ENCODE measurements at regions not wholly inside any gene's neighbourhood (a gene's known extent, or its start where the extent isn't known, plus 50 kb on each side); places are given as distances from the start of the nearest gene placed in this dataset.

- no peak for TF ChIP-seq EP300 (IDR thresholded peaks at IDR 0.05)
- TF ChIP-seq, protein P1, sequence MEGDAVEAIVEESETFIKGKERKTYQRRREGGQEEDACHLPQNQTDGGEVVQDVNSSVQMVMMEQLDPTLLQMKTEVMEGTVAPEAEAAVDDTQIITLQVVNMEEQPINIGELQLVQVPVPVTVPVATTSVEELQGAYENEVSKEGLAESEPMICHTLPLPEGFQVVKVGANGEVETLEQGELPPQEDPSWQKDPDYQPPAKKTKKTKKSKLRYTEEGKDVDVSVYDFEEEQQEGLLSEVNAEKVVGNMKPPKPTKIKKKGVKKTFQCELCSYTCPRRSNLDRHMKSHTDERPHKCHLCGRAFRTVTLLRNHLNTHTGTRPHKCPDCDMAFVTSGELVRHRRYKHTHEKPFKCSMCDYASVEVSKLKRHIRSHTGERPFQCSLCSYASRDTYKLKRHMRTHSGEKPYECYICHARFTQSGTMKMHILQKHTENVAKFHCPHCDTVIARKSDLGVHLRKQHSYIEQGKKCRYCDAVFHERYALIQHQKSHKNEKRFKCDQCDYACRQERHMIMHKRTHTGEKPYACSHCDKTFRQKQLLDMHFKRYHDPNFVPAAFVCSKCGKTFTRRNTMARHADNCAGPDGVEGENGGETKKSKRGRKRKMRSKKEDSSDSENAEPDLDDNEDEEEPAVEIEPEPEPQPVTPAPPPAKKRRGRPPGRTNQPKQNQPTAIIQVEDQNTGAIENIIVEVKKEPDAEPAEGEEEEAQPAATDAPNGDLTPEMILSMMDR (IDR thresholded peaks at IDR 0.05) = peak; percentile 28 to 70 (median 55)
- no peak overlapping the region for H3K4me3 ChIP-seq
- WGBS, 2 donors = 9 to 10% methylated on average over 6 of the region's 6 CpGs
- peak; percentile 41 to 62 for DNase-seq (ENCODE audit: low spot score in 2 of 2)
- no peaks in the 10 kb centered on the region for H3K9me3 ChIP-seq
- no peaks in the 10 kb centered on the region for H3K4me1 ChIP-seq
- no peaks in the 10 kb centered on the region for H3K36me3 ChIP-seq
- no peaks in the 10 kb centered on the region for H3K27me3 ChIP-seq
- no peak overlapping the region for H3K27ac ChIP-seq
Measured at GRCh38 chr6:84428300-84428907, 201.0 kb upstream of the CEP162 start.

DNA sequence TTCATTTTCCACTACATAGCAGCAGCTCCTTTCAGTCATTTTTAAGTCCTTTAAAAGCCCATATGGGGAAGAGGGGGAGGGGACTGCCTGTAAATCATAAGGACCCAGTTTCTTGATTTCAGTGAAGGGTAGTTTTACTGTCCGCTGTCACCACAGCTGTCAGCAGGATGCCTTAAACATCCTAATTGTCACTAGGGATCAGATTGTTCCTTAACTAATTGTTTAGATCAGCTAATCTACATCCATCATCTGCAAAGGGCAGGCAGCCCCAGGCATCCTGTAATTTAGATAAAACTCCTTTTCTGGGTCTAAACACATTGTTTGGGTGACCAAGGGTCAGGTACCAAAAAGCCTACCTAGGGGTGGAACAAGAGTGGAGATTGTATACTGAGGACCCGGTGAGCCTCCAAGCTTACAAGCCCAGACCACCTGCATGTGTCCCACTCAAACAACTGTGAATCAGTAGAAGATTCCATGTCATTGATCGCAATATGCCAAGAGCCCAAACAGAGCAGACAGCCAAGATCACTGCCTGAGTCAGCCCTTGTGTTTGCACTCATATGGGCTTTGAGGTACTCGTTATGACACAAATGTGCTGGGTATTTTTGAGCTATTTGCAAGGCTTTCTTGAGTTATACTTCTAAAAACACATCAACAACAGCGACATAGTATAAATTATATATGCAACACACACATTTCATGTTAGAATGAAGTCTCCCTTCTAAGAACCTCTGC is 198.7 kb upstream of the CEP162 start:
- TF ChIP-seq EP300 (IDR thresholded peaks at IDR 0.05) (no peak), POLR2A (IDR thresholded peaks at IDR 0.05) (no peak)
- TF ChIP-seq, protein P1 (IDR thresholded peaks at IDR 0.05) = no peak
- DNase-seq (ENCODE audit: low spot score in 2 of 2) = no peak
- Histone ChIP-seq H3K4me1 (peaks cover 0 to 10% (median 0%) of the 10 kb centered on the region in 4 donors), H3K9me3 (no peaks in the 10 kb centered on the region), H3K27me3 (no peaks in the 10 kb centered on the region), H3K4me3 (no peak overlapping the region), H3K36me3 (no peaks in the 10 kb centered on the region), H3K27ac (peak overlapping the region in 1 of 4 donors; percentile 7)
- WGBS, 2 donors = 69 to 70% methylated on average over 5 of the region's 5 CpGs

DNA sequence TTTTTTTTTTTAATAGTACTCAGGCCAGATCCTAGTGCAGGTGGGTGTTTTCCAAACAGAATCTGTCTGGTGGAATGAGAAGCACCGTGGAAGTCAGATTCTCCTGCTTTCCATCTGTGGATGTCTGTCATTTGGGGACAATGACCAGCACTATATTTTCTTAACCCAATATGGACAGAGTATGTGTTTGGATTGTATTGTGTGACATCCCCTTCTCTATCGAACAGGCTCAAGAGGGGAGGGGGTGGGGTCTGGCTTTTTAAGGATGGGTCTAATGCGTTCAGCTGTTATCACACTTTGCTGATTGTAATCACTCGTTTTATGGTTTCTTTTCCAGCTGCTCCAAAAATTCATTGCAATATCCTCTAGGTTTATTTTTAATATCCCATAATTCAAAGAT is 197.5 kb upstream of the CEP162 start:
- DNase-seq (ENCODE audit: low spot score in 2 of 2) = no peak
- H3K9me3 ChIP-seq = no peaks in the 10 kb centered on the region
- peaks cover 0 to 10% (median 0%) of the 10 kb centered on the region in 4 donors for H3K4me1 ChIP-seq
- no peak overlapping the region for H3K27ac ChIP-seq
- no peaks in the 10 kb centered on the region for H3K27me3 ChIP-seq
- WGBS, 2 donors = 27 to 43% methylated on average over 4 of the region's 4 CpGs
- TF ChIP-seq POLR2A (IDR thresholded peaks at IDR 0.05) = no peak
- TF ChIP-seq, protein P1 (IDR thresholded peaks at IDR 0.05) = no peak
- H3K4me3 ChIP-seq = no peak overlapping the region
- no peaks in the 10 kb centered on the region for H3K36me3 ChIP-seq

- Histone ChIP-seq H3K27ac (no peak overlapping the region), H3K36me3 (no peaks in the 10 kb centered on the region), H3K9me3 (no peaks in the 10 kb centered on the region), H3K4me3 (no peak overlapping the region), H3K27me3 (no peaks in the 10 kb centered on the region), H3K4me1 (peaks cover 0 to 10% (median 0%) of the 10 kb centered on the region in 4 donors)
- peak; percentile 49 to 65 for DNase-seq (ENCODE audit: low spot score in 2 of 2)
- WGBS, 2 donors = 10 to 16% methylated on average over 13 of the region's 13 CpGs
- TF ChIP-seq POLR2A (IDR thresholded peaks at IDR 0.05) = no peak
- TF ChIP-seq, protein P1 (IDR thresholded peaks at IDR 0.05) = peak; percentile 24 to 74 (median 72)
- no peak for TF ChIP-seq EP300 (IDR thresholded peaks at IDR 0.05)
Measured at GRCh38 chr6:84422380-84422968, 195.0 kb upstream of the CEP162 start.

- TF ChIP-seq, protein P1 (IDR thresholded peaks at IDR 0.05) = no peak
- no peak for TF ChIP-seq POLR2A (IDR thresholded peaks at IDR 0.05)
- no peak for TF ChIP-seq EP300 (IDR thresholded peaks at IDR 0.05)
- WGBS, 2 donors = 61% methylated on average over 5 of the region's 5 CpGs
- no peak overlapping the region for H3K27ac ChIP-seq
- DNase-seq (ENCODE audit: low spot score in 2 of 2) = no peak
- H3K4me1 ChIP-seq = peaks cover 0 to 16% (median 0%) of the 10 kb centered on the region in 4 donors
- no peaks in the 10 kb centered on the region for H3K36me3 ChIP-seq
- H3K4me3 ChIP-seq = no peak overlapping the region
- H3K9me3 ChIP-seq = no peaks in the 10 kb centered on the region
- H3K27me3 ChIP-seq = no peaks in the 10 kb centered on the region
Measured at GRCh38 chr6:84421031-84421430, 193.6 kb upstream of the CEP162 start.

Measured in tibial nerve (tissue), 4 donors.